Colon (tissue), 2 donors: ENCODE measurements at regions not wholly inside any gene's neighbourhood (a gene's known extent, or its start where the extent isn't known, plus 50 kb on each side); places are given as distances from the start of the nearest gene placed in this dataset.

Source experiments
- FAIRE-seq: peaks from 2 replicates; lab custom pipeline; 2012; peaks lifted over from hg19 to GRCh38; lab: Jason Lieb, UNC
- donor health status: control.
- donor health status: control.

DNA sequence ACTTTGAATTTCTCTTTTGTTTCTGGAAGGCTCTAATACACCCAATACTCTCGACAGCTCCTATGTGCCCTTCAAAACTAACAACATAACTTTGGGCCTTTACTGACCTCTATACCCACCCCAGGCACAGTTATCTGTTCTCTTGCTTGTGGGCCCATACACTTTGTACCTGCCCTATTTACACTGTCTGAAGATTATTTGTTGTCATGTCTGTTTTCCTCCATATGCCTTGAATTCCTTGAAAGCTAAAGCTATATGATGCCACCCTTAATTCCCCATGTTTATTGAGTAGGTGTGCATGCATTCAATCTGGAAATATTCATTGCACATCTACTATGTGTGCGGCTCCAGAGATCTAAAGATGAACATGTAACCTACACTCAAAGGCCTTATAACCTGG lies 267.6 kb downstream of the PLPP3 start:
- FAIRE-seq, result no peak

DNA sequence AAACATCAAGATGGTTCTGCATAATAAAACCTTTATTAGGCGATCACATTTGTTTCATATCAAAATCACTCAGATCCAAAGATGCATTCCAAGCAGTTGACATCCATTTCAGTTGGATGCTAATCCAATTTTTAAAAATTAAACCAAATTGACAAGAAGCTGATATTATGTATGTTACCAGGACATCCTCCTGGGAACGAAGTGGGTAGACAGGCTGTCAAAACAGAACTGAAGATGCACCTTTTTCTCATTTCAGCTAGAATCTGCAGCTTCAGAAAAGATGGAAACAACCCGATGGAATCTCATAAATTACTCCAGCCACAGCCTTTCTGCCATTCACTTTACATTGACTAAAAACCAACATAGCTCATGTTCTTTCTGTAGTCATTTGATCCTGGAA lies 268.4 kb downstream of the PLPP3 start:
- no peak for FAIRE-seq

DNA sequence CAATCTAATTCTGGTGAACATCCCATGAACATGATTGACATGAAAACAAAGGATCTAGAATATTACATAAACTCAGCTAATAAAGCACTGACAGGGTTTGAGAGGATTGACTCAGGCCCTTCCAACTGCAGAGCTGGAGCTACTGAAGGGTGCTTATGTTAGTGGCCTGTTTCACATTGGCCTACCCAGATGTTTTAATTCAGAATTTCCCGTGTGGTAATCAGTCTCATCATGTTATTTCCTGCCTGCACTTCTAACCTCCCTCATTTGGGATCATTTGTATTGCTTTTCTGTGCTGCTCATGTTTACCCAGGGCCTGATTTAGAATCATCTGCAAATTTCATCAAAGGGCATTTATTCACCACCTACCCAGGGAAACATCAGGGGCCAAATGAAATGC lies 270.3 kb downstream of the PLPP3 start:
- no peak for FAIRE-seq

DNA sequence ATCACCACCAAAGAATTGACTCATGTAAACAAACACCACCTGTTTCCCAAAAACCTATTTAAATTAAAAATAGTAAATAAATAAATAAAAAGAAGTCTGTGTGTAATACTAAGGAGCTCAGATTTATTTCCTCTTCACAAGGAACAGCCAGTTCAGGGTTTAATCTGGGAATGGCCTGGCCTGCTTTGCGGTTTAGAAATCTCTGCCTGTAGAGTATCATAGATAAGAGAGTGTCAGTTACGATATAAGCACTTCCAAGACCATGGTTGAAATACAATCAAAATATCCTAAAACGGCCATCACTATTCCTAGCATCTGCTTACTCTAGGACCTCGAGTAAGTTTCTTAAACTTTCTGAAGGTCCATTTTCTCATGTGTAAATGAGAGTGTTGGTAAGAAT lies 274.4 kb downstream of the PLPP3 start:
- no peak for FAIRE-seq

DNA sequence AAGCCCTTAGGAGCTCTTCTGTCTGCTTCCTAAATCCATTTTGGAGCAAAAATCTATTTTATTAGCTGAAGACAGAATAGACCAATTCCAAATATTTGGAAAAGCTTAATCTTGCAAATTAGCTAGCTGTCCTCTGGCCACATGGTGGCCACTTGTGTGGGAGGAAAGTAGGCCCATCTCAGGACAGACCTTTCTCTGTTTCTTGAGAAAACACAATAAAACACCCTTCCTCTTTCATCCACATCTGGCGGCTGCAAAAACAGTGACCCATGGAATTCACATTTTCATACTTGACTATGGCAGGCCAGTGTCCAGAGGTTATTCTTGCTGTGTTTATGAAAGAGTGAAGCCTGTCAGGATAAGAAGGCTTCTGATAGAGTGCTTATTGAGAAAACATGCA lies 275.6 kb downstream of the PLPP3 start:
- FAIRE-seq, result no peak

DNA sequence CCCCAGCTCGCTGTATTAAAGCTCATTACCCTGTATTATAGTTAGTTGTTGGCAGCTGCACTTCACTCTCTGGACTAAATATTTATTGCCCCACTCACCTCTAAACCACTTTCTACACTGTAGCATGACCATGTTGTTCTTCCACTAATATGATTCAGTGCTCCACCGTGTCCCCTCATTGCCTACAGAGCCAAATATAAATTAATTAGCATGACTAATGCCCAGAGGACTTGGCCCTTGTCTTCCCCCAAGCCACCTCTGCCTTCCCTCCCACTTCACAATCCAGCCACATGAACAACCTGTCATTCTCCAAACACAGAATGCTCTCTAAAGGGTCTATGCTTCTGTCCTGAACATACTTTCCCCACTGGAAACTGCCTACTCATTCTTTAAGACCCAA lies 276.5 kb downstream of the PLPP3 start:
- no peak for FAIRE-seq

DNA sequence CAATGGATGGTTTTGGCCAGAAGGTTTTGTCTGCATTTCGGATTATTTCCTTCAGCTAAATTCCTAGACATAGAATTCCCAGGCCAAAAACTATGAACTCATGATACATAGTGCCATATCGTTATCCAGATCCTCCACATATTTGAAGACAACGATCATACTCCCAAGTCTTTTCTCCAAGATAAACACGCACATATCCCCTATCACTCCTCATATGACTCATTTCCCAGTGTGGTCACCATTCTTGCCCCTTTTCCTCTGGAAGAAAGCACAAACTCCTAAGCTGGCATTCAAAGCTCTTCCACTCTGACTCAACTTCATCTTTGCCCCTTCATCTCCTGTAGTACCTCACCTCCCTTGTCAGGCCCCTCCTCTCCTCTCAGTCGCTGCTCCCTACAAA lies 277.6 kb downstream of the PLPP3 start:
- FAIRE-seq, result no peak

DNA sequence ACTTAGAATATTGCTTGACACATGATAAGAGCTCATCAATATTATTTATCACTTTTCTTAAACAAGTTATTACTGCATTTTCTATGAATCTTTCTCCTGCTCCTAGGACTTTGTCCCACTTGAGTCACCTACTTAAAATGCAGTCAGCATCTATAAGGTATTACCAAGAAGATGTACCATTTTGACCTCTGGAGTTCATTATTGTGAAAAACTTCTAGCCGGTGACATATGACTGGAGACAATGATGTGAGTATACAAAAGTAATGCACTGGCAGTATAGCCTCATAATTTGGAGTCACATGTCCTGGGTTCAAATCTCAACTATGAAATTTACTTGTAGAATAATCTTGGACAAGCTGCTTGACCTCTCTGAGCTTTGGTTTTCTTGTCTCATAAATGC lies 278.5 kb downstream of the PLPP3 start:
- FAIRE-seq, result no peak

DNA sequence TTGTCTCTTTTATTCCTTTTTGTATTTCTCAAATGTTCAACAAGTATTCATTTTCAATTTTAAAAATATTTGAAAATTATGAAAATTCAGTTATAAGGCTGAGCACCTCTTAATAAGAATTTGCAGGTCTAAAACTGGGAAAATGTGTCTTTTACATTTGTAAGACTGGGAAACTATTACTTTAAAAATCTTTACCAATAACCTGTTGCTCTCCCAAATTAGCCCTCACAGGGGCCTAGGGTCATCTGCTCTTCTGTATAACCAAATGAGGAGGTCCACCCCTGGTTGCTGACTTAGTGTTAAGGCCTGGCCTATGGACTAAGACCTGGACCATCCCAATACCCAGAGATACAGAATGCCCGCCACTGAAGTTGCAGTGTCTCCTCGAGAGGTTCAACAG lies 280.5 kb downstream of the PLPP3 start:
- no peak for FAIRE-seq

DNA sequence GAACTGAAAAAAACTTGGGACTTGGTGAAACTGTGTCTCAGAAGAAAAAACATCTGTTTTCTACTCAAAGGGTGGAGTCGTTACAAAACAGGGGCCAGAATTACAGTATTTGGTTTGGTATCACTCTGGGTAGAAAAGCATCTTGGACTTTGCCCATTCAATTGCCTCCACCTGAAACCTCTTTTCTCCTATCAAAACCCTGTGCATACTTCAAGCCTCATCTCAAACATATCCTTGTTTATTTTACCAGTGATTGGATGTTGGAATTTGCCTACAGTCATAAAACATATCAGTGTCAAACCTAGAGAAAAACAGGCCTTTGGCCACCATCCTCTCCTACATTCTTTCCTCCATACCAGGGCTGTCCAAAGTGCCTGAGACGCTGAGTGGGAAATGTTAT lies 281.5 kb downstream of the PLPP3 start:
- FAIRE-seq, result no peak

DNA sequence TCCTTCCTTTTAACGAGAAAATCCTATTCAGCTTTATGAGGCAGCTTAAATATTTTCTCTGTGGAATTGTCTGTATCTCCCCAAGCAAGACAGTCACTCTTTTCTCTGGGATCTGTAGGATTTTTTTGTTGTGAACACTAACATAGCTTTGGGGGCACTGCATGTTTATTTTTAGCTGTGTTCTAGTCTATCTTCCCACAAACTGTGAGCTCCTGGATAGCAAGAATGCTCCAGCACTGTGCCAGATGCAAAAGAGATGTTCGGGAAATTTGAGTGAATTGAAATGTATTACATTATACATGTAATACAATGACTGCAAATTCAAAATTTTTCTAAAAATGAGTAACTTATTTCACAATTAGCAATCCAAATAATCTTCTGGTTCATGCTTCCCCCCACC lies 282.2 kb downstream of the PLPP3 start:
- no peak for FAIRE-seq

DNA sequence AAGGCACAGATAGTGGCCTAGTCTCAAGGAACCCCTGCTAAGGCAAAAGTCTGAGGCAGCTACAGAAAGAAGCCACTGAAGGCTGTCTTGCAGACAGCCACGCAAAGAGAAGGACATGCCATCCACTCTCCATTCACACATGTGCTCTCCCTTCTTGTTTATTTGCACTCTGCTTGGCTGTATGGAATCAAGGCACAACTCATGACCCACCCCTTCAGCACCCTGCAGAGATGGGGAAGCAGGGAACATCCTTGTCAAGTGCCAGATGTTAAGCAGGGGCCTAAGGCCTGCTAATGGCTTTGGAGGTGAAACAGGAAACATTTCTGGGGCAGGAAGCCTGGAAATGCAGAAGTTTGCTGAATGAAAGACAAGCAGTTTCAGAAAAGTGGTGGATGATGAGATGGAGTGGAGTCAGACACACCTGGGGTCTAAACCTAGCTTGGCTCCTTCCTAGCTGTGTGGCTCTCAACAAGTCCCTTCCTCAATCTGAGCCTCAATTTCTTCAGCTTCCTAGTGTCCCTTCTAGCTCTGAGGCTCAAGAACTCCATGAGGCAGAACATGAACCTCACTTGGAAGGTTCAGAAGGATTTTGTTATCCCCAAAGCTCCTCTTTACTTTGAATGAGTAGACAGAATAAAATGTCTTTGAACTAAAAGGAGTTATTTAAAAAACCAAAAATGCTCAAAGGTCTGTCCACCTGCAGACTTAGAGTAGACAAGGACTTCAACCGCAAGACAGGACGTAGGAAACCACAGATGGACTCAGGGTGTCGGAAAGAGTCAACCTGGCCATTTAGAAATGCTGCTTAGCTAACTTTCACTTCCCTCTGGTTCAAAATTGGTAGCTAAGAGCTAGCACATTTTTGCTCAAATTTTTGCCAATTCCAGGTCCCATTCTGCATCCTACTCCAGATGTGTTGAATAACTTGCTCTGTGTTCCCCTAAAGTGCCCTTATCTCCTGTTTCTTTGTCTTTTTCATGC lies 283.1 kb downstream of the PLPP3 start:
- no peak for FAIRE-seq

DNA sequence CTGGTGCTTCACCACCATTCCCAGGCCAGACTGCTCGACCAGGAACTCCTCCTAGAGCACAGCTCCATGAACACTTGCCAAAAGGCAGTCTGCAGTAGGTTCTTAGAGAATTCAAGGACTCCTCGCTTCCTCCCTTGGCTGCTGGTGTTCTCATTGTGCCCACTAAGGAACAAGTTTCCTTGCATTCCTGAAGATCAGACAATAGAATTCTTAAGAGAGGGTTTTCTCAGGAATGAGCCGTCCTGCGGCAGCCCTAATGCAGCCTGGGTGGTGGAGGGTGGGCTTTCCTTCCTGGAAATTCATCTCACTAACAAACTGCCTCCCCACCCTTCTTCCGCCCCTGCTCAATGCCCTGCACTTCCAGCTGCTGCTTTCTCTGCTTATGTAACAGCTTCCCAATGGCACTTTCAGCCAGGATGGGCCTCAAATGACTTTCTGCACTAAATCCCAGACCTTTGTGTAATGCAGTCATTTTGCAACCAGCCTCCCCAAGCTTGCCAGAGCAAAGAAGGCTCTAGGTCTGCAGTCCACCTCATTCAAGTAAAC lies 287.9 kb downstream of the PLPP3 start:
- FAIRE-seq, result no peak

DNA sequence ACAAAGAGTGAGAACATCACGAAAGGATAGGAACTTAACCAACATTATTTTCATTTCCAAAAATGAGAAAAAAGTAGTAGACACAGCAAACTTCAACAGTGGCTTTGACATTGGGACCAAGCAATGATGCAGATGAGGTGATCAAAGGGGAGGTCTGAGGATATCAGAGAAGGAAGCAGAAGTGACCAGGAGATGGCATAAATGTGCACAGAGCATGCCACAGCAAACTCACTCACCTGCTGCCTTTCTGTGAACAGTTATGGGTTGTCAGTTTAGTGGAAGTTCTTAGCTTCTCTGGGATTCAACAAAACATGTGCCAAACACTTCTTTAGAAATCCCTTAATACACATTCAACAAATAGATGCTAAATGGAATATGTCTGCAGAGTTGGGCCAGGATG lies 290.1 kb downstream of the PLPP3 start:
- FAIRE-seq, result no peak

DNA sequence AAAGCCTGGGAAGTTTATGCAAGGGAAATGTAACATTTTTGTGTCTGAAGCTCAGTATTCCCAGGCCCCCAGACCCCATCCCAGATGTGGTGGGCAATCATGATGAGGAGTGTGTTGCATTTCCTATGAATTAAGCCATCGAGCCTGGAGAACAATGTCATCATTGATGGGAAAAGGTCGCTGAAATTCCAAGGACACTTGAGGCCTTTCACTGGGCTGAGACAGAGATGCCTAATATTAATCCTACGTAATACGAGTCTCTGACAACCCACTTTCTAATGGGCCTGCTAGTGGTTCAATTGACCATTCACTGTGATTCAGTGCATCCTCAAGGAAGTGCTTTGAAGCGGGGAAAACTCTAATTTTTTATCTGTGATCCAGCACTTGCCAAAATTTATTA lies 291.6 kb downstream of the PLPP3 start:
- FAIRE-seq, result no peak

DNA sequence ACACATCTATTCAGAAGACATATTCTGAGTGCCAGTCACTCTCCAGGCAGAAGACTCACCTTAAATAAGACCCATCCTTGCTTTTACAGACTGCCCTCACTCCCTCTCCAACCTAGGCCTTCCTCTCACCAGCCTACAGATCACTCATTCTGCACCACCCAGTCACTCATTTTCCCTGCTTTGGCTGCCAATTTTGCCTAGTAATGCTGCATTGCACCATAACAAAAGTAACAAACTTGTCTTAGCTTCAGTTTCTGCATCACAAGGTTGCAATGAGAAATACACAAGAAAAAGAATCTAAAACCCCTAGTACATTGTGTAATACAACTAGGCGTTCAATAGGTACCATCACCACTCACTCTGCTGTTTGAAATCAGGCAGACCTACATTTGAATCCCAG lies 292.4 kb downstream of the PLPP3 start:
- no peak for FAIRE-seq

DNA sequence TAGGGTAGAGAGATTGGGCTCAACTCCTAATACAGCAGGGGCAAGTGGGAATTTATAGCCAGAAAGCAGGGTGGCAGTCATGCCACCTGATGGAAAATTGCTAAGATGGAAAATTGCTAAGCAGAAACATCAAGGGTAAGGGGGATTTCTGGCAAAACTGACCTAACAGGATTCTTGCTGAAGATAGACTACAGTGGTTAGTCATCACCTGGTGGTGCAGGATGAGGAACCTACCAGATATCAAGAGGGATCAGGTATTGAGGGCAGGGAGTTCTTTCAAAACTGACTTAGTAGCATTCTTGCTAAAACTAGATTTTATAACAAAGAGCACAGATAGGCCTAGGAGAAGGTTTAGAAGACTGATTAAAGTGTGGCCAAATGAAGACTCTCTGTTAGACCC lies 292.9 kb downstream of the PLPP3 start:
- no peak for FAIRE-seq

DNA sequence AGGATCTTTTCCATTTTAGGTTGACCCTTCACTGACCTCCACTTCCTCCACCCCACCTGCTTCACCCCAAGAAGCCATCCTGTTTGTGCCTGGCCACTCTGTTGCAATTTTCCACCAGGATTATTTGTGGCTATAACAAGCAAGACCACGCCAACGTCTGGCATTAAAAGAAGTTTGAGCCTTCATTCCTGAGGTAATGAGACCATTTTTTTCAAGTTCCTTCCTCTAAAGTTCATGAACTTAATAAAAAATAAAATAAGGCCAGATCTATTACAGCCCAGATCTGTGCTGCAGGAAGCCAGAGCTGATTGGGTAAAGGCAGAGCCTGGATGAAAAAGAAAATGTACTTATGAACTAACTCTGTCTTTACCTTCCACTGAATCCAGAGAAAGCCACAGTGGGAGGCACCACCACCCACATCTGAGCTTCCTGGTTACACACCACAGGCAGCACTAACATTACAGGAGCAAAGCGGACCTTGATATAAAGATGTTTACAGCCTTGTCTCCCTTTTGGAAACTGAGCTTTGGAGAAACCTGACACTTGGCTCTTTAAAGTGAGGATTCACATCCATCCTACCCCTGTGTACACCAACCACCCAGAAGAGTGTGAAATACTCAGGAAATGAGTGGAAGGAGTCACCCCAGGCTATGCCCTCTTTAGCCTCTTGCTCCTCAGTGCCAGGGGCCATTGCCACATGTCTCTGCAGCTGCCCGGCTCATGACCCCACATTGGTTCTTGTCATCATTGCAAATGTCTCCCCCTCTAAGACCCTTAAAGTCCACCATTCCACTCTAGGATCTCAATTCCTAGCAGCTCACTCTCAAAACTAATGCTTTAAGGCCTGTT lies 293.6 kb downstream of the PLPP3 start:
- FAIRE-seq, result no peak

DNA sequence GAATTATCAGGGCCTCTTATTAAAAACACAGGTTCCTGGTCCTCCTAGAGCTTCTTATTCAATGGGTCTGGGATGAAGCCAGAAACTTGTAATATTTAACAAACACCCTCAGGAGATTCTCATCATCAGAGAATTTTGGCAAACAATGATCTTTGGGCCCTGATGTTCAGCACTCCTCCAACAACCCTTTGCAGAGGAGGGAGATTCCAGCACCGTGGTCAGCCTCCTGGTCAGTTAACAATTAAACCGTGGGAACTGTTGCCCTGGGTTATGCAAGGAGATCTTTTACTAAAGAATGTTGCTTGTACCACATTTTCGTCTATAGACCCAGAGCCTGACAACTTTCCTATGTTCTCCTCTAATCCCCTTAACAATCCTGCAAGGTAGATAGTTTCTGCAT lies 294.4 kb downstream of the PLPP3 start:
- FAIRE-seq, result no peak

DNA sequence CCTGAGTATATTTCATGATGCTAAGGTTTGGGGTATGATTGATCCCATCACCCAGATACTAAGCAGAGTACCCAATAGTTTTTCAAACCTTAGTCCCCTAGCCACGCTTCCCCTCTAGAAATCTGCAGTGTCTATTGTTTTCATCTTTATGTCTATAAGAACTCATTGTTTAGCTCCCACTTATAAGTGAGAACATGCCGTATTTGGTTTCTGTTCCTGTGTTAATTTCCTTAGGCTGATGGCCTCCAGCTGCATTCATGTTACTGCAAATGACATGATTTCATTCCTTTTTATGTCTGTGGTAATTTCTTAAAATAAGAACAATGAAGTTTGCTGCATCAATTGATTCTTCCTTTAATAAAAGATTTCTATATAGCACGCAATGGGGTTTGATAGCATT lies 301.3 kb downstream of the PLPP3 start:
- no peak for FAIRE-seq

DNA sequence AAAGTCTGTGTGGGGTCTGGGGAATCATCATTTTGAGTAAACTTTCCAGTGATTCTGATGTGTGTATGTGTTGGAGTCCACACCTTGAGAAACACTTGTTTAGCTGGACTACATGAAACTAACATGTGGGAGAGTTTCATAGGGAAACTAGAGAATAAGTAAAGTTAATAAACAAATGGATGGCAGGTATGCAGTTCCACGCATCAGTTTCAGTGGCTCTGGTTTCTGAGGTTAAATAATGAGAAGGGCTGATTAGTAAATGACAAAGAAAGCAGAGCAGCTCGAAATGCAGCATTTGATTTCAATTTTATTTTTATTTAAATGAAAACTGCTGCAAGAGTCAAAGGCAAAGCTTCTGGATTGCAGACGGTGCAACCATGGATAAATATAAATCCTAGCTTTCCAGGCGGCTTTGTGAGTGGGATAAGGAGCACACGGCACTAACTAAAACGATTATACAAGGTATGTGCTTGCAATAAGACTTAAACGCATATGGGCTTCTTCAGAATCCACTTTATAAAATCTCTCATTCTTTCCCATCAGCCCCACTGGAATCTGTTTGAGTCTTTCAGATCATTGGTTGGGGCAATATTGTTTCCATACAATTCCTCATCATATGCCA lies 310.7 kb downstream of the PLPP3 start:
- FAIRE-seq, result no peak

DNA sequence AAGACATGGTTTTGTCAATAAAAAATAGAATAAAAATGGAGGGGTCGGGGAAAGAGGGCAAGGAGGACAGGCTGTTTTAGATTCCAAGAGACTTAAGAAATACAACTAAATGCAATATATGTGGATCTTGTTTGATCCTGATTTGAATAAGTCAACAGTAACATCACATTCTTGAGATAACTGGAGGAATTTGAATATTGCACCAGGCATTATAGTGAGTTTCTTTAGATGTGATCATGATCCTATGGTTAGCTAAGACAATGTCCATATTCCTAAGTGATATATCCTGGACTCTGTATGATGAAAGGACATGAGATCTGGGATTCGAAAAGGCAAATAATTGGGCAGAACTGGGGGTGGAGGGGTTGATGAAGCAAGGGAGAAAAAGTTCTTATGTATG lies 311.8 kb downstream of the PLPP3 start:
- no peak for FAIRE-seq

DNA sequence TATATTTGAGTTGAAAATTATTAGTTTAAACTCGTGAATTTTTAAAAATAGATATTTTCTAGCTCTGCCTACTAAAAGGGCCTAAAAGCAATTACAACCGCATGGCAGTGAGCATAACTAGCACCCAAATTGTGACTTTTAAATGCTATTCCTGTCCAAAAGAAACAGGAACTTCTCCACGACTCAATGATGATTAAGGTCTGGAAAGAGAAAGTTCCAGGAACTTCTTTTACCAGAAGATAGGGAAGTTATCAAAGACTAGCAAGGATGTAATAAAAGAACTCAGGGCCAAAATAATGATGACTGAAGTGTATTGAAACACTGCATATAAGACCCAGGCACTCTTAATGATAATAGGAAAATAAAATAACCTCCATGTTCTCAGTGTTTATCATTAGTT lies 313.0 kb downstream of the PLPP3 start:
- no peak for FAIRE-seq
